GM13977 (cell line): ENCODE measurements at regions not wholly inside any gene's neighbourhood (a gene's known extent, or its start where the extent isn't known, plus 50 kb on each side); places are given as distances from the start of the nearest gene placed in this dataset.

Experiments used
- DNase-seq: peaks from one replicate; pipeline ENCODE4 v3.0.0; 2012; ENCODE audit warnings: low spot score
- in situ Hi-C: fragments of 300-500 bp; cut with MboI; formaldehyde crosslinking; loops from one replicate; pipeline ENCODE4 v1.12.0; 2022; ENCODE audit warnings: low sequenced_read_pairs, low pct_unique_long_range_greater_than_20kb, mixed read lengths, inconsistent platforms; ENCODE audit not compliant: unreplicated experiment
- TF ChIP-seq, protein P1 (sequence below): IDR thresholded peaks from 2 replicates; pipeline ENCODE4 v1.5.1; 2012; ENCODE audit warnings: mild to moderate bottlenecking, control low read depth; ENCODE audit not compliant: insufficient read depth; ENCODE audit errors: extremely low read depth, missing control alignments

DNA sequence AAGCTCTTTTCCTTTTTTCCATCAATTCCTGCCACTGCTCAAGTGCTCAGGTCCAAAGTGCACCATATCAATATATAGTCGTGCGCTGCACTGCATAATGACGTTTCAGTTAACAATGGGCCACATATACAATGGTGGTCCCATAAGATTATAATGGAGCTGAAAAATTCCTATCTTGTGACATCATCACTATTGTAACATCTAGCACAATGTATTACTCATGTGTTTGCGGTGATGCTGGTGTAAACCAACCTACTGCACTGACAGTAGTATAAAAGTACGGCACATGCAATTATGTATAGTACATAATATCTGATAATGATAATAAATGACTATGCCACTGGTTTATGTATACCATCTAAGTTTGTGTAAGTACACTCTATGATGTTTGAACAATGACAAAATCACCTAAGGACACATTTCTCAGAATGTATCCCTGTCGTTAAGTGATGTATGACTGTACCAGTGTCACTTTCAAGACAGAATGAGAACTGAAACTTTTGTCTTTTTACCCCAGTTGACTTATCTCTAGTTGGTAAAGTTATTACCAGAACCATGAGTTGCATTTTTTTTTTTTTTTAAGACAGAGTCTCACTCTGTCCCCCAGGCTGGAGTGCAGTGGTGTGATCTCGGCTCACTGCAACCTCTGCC is 53.7 kb upstream of the INSM2 start:
- TF ChIP-seq, protein P1, sequence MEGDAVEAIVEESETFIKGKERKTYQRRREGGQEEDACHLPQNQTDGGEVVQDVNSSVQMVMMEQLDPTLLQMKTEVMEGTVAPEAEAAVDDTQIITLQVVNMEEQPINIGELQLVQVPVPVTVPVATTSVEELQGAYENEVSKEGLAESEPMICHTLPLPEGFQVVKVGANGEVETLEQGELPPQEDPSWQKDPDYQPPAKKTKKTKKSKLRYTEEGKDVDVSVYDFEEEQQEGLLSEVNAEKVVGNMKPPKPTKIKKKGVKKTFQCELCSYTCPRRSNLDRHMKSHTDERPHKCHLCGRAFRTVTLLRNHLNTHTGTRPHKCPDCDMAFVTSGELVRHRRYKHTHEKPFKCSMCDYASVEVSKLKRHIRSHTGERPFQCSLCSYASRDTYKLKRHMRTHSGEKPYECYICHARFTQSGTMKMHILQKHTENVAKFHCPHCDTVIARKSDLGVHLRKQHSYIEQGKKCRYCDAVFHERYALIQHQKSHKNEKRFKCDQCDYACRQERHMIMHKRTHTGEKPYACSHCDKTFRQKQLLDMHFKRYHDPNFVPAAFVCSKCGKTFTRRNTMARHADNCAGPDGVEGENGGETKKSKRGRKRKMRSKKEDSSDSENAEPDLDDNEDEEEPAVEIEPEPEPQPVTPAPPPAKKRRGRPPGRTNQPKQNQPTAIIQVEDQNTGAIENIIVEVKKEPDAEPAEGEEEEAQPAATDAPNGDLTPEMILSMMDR, result no peak
- DNase-seq, result peak; percentile 16
- in situ Hi-C loops, result no loop called here

DNA sequence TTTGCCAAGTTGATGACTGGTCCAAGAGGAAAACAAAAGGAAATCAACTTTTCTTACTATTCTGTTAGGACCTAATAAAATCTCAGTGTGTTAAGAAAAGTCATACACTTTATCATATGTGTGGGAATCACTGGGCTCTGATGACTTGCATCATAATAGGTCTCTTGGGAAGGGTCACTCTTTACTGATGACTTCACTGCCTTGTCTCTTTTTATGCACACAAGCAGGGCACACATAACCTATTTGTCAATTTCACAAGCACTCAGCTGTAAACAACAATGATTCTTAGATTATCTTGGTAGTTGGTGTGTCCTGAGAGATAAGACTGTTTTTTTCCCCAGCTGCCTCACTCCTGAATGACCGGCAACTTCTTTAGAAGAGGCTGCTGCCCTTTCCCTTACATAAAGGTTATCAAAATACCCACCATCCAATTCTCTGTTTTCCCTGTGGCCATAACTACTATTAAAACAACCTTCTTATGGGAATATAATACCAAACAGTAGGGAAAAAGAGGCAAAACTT is 50.9 kb upstream of the INSM2 start:
- TF ChIP-seq, protein P1, result no peak
- in situ Hi-C loops, result no loop called here
- DNase-seq, result no peak
